CD4-positive, alpha-beta T cell treated with Interferon gamma for 1 hour (primary cell): ENCODE measurements at regions not wholly inside any gene's neighbourhood (a gene's known extent, or its start where the extent isn't known, plus 50 kb on each side); places are given as distances from the start of the nearest gene placed in this dataset.

Experiments
- DNase-seq: peaks from one replicate; pipeline ENCODE4 v3.0.0-alpha.2; 2020

- DNase-seq: no peak
Measured at GRCh38 chr17:70825321-70826125, 656.2 kb downstream of the KCNJ2 start.

- no peak for DNase-seq
Measured at GRCh38 chr17:70829876-70830275, 660.5 kb downstream of the KCNJ2 start.

- no peak for DNase-seq
Measured at GRCh38 chr17:70834039-70834438, 664.7 kb downstream of the KCNJ2 start.

GRCh38 chr17:70848785-70849184 lies 679.5 kb downstream of the KCNJ2 start:
- DNase-seq: no peak

GRCh38 chr17:70855401-70856054 lies 686.2 kb downstream of the KCNJ2 start:
- no peak for DNase-seq

GRCh38 chr17:70857351-70857750 lies 688.0 kb downstream of the KCNJ2 start:
- no peak for DNase-seq

- no peak for DNase-seq
Measured at GRCh38 chr17:70859829-70860228, 690.5 kb downstream of the KCNJ2 start.

- DNase-seq: no peak
Measured at GRCh38 chr17:70862295-70862694, 693.0 kb downstream of the KCNJ2 start.

GRCh38 chr17:70863436-70864248 lies 694.3 kb downstream of the KCNJ2 start:
- DNase-seq: no peak

GRCh38 chr17:70865993-70866804 lies 696.9 kb downstream of the KCNJ2 start:
- no peak for DNase-seq

- DNase-seq: no peak
Measured at GRCh38 chr17:70868149-70868548, 698.8 kb downstream of the KCNJ2 start.

- no peak for DNase-seq
Measured at GRCh38 chr17:70869402-70870085, 700.2 kb downstream of the KCNJ2 start.

GRCh38 chr17:70871180-70871818 lies 702.0 kb downstream of the KCNJ2 start:
- no peak for DNase-seq

GRCh38 chr17:70872103-70872502 lies 702.8 kb downstream of the KCNJ2 start:
- DNase-seq: no peak

- DNase-seq: no peak
Measured at GRCh38 chr17:70875729-70876310, 706.5 kb downstream of the KCNJ2 start.

GRCh38 chr17:70878879-70879278 lies 709.5 kb downstream of the KCNJ2 start:
- no peak for DNase-seq

- no peak for DNase-seq
Measured at GRCh38 chr17:70879401-70879800, 710.1 kb downstream of the KCNJ2 start.

- no peak for DNase-seq
Measured at GRCh38 chr17:70881093-70881492, 711.8 kb downstream of the KCNJ2 start.

GRCh38 chr17:70882504-70882903 lies 713.2 kb downstream of the KCNJ2 start:
- DNase-seq: no peak

GRCh38 chr17:70886648-70887047 lies 717.3 kb downstream of the KCNJ2 start:
- DNase-seq: no peak

- no peak for DNase-seq
Measured at GRCh38 chr17:70888324-70888723, 719.0 kb downstream of the KCNJ2 start.
